OCI-LY7 (cell line): ENCODE measurements at regions not wholly inside any gene's neighbourhood (a gene's known extent, or its start where the extent isn't known, plus 50 kb on each side); places are given as distances from the start of the nearest gene placed in this dataset.

Source experiments
- CTCF ChIP-seq: fragments of 200-600 bp; sonication (generic); conservative IDR thresholded peaks from 2 replicates; pipeline ENCODE4 v1.5.1; 2014; ENCODE audit warnings: mild to moderate bottlenecking, antibody characterized with exemption, low read length, moderate library complexity, mixed read lengths
- EZH2phosphoT487 ChIP-seq: fragments of 200-600 bp; sonication (generic); IDR thresholded peaks from 2 replicates; pipeline ENCODE4 v1.6.1; 2018; ENCODE audit warnings: low read depth, borderline replicate concordance, mild to moderate bottlenecking, mixed run types, antibody characterized with exemption, low read length, moderate library complexity, mixed read lengths

DNA sequence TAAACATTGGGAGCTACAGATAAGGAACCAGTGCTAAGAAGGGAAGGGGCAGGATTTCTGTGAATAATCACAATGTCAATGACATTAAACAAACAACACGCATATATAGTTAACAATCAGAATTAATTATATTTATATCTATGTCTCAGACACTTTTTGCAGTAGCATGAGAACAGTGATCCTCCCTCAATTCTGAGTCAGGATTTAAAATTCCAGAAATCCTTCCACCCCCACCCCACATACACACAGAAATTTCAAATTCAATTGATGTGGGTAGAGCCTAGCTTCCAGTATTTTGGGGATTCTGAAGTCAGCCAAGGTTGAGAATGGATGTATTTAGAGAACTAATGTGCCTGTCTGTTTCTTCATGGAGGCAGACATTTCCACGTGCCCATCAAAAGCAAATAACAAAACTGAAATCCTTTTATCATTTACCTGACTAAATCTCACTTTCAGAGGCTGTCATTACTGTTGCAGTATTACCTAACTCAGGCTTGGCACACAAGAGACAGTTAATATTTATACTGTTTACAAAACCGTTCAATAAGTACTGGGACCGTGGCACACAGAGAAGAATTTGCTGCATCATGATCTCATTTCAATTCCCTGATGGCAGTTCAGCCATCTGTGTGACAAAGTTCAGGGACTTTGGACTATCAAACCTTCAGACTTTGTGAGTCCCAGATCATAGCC lies 116.6 kb upstream of the PALS2 start:
- TF ChIP-seq CTCF = no peak
- TF ChIP-seq EZH2phosphoT487 = no peak
